Activated T-helper 17 cell treated with anti-CD3 and anti-CD28 coated beads, Interleukin-2, amount 50 U/mL, for 72 hours (primary cell): ENCODE measurements at regions not wholly inside any gene's neighbourhood (a gene's known extent, or its start where the extent isn't known, plus 50 kb on each side); places are given as distances from the start of the nearest gene placed in this dataset.

Experiments
- ATAC-seq: fragments of 150-1000 bp; cut with Tn5 transposase; replicated peaks from 2 replicates; pipeline ENCODE4 v1.10.0; 2021; ENCODE audit warnings: mild to moderate bottlenecking, moderate library complexity
- H3K27ac Mint-ChIP-seq: one replicate; pipeline ENCODE4 v1.8.0; 2022; ENCODE audit warnings: mixed read lengths
- H3K27me3 Mint-ChIP-seq: one replicate; pipeline ENCODE4 v1.8.0; 2022; ENCODE audit warnings: mixed read lengths
- H3K36me3 Mint-ChIP-seq: one replicate; pipeline ENCODE4 v1.8.0; 2022; ENCODE audit warnings: low read depth, mild to moderate bottlenecking, mixed read lengths
- H3K4me1 Mint-ChIP-seq: one replicate; pipeline ENCODE4 v1.8.0; 2022; ENCODE audit warnings: mixed read lengths
- H3K4me3 Mint-ChIP-seq: one replicate; pipeline ENCODE4 v1.8.0; 2022; ENCODE audit warnings: mild to moderate bottlenecking, mixed read lengths
- H3K9me3 Mint-ChIP-seq: one replicate; pipeline ENCODE4 v1.8.0; 2022; ENCODE audit warnings: mixed read lengths

DNA sequence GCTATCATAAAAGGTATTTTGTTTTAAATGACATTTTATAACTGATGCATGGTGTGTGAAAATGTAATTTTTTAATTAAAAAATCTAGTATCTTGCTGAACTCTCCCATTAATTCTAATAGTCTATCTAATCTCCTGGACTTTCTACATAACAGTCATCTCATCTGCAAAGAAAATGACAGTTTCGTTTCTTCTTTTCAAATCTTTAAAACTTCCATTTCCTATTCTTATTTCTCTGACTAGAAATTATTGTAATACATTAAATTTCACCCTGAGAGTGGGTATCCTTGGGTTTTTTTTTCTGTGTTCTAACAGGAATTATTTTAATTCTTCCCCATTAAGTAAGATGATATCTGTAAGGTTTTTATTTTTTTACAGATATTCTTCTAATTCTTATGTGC lies 120.1 kb downstream of the KCNF1 start:
- peaks cover 7% of the 10 kb centered on the region for H3K9me3 Mint-ChIP-seq
- no peak for ATAC-seq
- H3K4me3 Mint-ChIP-seq = no peak overlapping the region
- no peaks in the 10 kb centered on the region for H3K36me3 Mint-ChIP-seq
- H3K4me1 Mint-ChIP-seq = no peaks in the 10 kb centered on the region
- H3K27me3 Mint-ChIP-seq = peaks cover 19% of the 10 kb centered on the region
- no peak overlapping the region for H3K27ac Mint-ChIP-seq

DNA sequence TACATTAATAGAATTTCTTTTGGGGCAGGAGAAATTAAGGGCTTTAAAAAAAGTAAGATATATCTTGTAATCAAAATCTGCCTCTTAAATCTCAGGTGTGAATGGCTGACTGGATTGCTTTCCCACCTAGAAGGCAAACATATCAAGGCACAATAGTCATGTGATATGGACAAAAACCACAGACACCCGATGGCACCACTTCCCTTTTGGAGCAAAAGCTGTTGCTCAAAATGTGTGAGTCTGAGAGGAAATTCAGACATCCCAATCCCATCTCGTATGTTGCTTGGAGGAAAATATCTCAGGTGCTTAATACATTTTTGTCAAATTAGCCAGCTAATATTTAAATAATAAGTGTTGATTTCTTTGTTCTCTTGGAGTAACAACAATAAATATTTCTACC lies 120.7 kb downstream of the KCNF1 start:
- no peak for ATAC-seq
- H3K4me1 Mint-ChIP-seq = no peaks in the 10 kb centered on the region
- H3K27ac Mint-ChIP-seq = no peak overlapping the region
- no peak overlapping the region for H3K4me3 Mint-ChIP-seq
- peaks cover 13% of the 10 kb centered on the region for H3K9me3 Mint-ChIP-seq
- H3K36me3 Mint-ChIP-seq = no peaks in the 10 kb centered on the region
- peaks cover 23% of the 10 kb centered on the region for H3K27me3 Mint-ChIP-seq

DNA sequence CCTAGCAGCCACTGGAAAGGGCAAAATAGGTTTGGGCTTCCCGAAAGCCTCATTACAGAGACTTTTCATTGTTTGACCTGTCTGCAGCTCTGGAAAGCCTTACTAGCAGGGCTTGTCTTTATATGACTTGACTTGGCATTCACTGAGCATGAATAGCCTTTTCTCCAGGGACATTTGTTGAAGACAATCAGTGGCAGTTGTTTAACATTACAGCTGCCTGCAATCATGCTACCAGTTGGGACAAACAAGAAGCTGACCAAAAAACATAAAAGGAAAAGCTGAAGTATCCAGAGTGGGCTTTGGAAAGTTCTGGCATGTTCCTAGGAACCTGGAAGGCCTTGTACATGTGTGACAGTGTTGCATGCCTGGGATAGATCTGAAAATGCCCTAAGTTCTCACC lies 121.4 kb downstream of the KCNF1 start:
- no peak overlapping the region for H3K27ac Mint-ChIP-seq
- no peaks in the 10 kb centered on the region for H3K4me1 Mint-ChIP-seq
- ATAC-seq = no peak

DNA sequence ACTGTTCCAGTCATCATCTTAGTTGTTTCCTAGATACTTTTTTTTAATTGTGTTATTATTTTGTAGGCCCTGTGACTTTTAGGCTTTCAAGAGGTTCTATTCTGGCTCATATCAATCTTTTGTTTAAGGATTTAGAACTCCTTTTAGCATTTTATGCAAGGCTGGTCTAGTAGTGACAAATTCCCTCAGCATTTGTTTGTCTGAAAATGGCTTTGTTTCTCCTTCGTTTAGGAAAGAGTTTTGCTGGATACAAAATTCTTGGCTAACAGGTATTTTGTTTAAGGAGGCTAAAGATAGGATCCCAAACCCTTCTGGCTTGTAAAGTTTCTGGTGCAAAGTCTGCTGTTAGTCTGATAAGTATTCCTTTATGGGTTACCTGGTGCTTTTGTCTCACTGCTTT lies 116.6 kb upstream of the SLC66A3 start:
- no peaks in the 10 kb centered on the region for H3K4me1 Mint-ChIP-seq
- H3K27me3 Mint-ChIP-seq = peaks cover 41% of the 10 kb centered on the region
- H3K9me3 Mint-ChIP-seq = peaks cover 26% of the 10 kb centered on the region
- H3K36me3 Mint-ChIP-seq = no peaks in the 10 kb centered on the region
- no peak for ATAC-seq
- H3K27ac Mint-ChIP-seq = no peak overlapping the region
- no peak overlapping the region for H3K4me3 Mint-ChIP-seq

More for the DNA sequence above, 121.4 kb downstream of the KCNF1 start:
- Mint-ChIP-seq H3K9me3 (peaks cover 19% of the 10 kb centered on the region), H3K36me3 (no peaks in the 10 kb centered on the region), H3K27me3 (peaks cover 25% of the 10 kb centered on the region), H3K4me3 (no peak overlapping the region)

DNA sequence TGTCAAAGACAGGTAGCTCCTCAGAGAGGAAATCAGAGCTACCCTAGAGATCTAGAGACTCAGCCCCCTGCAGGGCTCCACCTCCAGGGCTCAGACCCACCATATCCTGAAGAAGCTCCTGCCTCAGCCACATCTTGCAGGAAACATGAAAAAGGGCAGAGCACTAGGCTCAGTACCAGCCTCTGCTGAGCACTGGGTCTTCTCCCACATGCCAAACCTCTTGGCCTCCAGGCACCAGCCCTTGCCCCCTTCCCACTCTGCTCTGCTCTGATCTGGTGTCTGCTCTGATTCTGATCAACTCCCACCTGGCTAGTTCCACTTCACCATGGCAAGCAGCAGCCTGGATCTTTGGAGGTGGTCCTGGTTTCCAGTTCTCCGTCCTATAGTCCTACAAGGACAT lies 114.3 kb upstream of the SLC66A3 start:
- Mint-ChIP-seq H3K9me3 (peaks cover 26% of the 10 kb centered on the region), H3K4me3 (no peak overlapping the region), H3K4me1 (no peaks in the 10 kb centered on the region), H3K27ac (no peak overlapping the region), H3K36me3 (no peaks in the 10 kb centered on the region), H3K27me3 (peaks cover 44% of the 10 kb centered on the region)
- no peak for ATAC-seq

DNA sequence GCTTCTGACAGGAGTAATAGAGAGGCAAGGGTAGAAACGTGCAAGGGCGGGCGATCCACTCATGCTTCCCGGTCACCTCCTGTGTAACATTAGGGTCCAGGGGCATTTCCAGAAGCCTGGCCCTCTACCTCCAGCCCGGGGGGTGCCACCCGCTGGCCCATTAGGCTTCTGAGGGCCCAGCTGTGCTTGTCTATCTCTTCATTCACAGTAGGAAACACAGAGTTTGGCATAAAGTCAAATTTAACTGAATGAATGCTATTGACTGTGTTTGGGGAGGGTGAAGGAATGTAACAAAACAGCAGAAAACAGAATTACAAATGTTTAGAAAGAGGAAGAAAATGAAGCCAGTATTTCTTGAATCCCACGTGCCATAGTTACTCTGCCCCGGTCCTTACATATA lies 112.4 kb upstream of the SLC66A3 start:
- H3K36me3 Mint-ChIP-seq = no peaks in the 10 kb centered on the region
- peaks cover 14% of the 10 kb centered on the region for H3K9me3 Mint-ChIP-seq
- peaks cover 33% of the 10 kb centered on the region for H3K27me3 Mint-ChIP-seq
- no peak overlapping the region for H3K27ac Mint-ChIP-seq
- no peak for ATAC-seq
- no peak overlapping the region for H3K4me3 Mint-ChIP-seq
- no peaks in the 10 kb centered on the region for H3K4me1 Mint-ChIP-seq

DNA sequence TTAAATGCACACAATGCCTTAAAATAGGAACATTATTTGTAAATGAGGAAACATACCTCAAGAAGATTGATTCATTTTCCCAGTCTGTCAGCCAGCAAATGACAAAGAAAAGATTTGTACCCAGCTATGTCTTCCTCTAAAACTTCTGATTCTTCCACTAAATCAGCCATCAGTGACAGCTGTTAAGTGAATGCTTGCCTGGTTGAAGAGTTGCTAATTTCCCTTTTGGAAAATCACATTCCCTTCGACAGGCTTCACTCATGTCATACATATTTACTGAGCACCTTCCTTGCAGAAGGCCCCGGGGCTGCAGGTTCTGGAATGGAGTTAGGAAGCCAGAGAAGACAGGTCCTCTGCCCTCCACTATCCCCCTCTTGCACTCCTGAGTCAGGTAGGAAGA lies 112.0 kb upstream of the SLC66A3 start:
- peaks cover 29% of the 10 kb centered on the region for H3K27me3 Mint-ChIP-seq
- peaks cover 10% of the 10 kb centered on the region for H3K9me3 Mint-ChIP-seq
- H3K4me1 Mint-ChIP-seq = no peaks in the 10 kb centered on the region
- no peak overlapping the region for H3K4me3 Mint-ChIP-seq
- no peak overlapping the region for H3K27ac Mint-ChIP-seq
- H3K36me3 Mint-ChIP-seq = no peaks in the 10 kb centered on the region
- ATAC-seq = no peak

DNA sequence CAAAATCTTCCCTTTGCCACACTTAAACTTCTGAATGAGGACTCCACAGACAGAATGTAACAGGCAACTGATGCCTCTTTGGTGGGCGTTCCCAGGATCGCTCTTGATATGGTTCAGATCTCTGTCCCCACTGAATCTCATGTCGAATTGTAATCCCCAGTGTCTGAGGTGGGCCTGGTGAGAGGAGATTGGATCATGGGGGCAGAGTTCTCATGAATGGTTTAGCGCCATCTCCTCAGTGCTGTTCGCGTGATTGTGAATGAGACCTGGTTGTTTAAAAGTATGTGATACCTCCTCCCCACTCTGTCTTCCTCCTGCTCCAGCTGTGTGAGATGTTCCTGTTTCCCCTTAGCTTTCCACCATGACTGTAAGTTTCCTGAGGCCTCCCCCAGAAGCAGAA lies 111.1 kb upstream of the SLC66A3 start:
- no peak overlapping the region for H3K4me3 Mint-ChIP-seq
- ATAC-seq = no peak
- no peak overlapping the region for H3K27ac Mint-ChIP-seq
- peaks cover 7% of the 10 kb centered on the region for H3K9me3 Mint-ChIP-seq
- H3K4me1 Mint-ChIP-seq = no peaks in the 10 kb centered on the region
- peaks cover 29% of the 10 kb centered on the region for H3K27me3 Mint-ChIP-seq
- no peaks in the 10 kb centered on the region for H3K36me3 Mint-ChIP-seq

DNA sequence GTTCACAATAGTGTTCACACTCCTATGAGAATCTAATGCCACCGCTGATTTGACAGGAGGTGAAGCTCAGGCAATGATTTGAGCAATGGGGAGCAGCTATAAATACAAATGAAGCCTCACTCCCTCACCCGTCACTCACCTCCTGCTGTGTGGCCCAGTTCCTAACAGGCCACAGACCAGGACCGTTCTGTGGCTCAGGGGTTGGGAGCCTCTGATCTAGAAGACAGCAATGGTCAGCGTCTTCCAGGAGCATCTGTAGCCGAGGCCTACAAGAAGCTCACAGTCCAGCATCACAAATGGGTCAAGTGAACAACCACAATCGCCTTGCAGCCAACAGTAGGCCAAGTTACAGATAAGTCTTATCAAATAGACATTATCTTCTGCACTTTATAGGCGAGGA lies 110.0 kb upstream of the SLC66A3 start:
- peaks cover 27% of the 10 kb centered on the region for H3K27me3 Mint-ChIP-seq
- no peaks in the 10 kb centered on the region for H3K4me1 Mint-ChIP-seq
- no peak overlapping the region for H3K4me3 Mint-ChIP-seq
- no peaks in the 10 kb centered on the region for H3K36me3 Mint-ChIP-seq
- H3K9me3 Mint-ChIP-seq = no peaks in the 10 kb centered on the region
- no peak overlapping the region for H3K27ac Mint-ChIP-seq
- ATAC-seq = no peak

DNA sequence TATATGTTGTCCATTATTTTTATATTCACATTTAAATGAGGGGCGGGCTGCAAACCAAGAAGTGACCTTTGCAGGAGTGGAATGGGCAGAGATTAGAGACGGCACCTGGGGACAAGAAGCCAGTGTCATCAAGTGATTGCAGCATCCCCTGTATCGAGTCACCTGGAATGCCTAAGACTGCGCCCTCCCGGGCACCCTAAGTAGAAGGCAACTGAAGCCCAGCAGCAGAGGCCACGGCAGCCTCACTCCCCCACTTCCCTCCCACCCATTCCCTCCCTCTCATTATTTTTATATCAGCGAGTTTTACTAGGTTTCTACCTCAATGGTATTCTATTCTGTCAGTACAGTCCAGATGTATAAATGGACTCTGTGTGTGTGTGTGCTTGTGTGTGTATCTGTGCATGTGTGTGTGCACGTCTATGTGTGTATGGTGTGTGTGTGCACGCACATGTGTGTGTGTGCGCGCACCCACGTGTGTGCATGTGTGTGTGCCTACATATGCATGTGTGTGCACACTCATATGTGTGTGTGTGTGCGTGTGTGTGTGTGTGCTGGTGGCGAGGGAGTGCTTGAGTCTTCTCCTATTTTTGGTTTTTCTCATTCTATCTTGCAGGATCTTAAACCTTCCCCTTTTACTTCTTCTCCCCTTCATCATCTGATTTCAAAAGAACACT lies 106.8 kb upstream of the SLC66A3 start:
- ATAC-seq = no peak
- H3K36me3 Mint-ChIP-seq = no peaks in the 10 kb centered on the region
- no peak overlapping the region for H3K27ac Mint-ChIP-seq
- H3K4me3 Mint-ChIP-seq = no peak overlapping the region
- H3K9me3 Mint-ChIP-seq = no peaks in the 10 kb centered on the region
- H3K27me3 Mint-ChIP-seq = peaks cover 18% of the 10 kb centered on the region
- no peaks in the 10 kb centered on the region for H3K4me1 Mint-ChIP-seq

DNA sequence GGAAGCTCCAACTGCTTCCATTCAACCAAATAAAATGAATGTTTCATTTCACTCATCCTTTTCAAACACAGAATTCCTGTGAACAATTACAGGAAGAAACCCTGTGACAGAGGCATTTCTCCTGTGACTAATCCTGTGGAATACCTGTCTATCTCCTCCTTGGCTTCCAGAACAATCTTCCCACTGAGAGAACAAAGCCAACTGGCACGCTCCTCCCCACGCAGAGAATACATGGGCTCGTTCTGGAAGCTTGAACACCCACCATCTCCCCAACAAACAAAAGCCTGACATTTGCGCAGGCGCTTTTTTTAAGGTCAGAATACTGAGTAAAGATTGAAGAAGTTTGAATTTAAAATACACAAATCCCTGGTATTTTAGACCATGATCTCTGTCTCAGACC lies 104.7 kb upstream of the SLC66A3 start:
- H3K4me3 Mint-ChIP-seq = no peak overlapping the region
- no peak overlapping the region for H3K27ac Mint-ChIP-seq
- no peaks in the 10 kb centered on the region for H3K4me1 Mint-ChIP-seq
- H3K9me3 Mint-ChIP-seq = no peaks in the 10 kb centered on the region
- no peaks in the 10 kb centered on the region for H3K36me3 Mint-ChIP-seq
- no peak for ATAC-seq
- peaks cover 16% of the 10 kb centered on the region for H3K27me3 Mint-ChIP-seq

DNA sequence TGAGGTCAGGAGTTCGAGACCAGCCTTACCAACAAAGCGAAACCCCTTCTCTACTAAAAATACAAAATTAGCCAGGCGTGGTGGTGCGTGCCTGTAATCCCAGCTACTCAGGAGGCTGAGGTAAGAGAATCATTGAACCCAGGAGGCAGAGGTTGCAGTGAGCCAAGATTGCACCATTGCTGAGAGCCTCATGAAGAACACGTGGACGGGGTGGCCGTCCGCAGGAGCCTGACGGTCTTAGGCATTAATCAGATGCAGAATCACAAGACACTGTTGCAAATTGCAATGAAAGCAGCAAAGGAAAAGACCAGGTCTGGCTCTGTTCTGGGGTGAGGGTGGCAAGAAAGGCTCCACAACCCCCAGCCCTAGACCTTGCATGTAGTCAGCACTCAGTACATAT lies 104.0 kb upstream of the SLC66A3 start:
- H3K4me1 Mint-ChIP-seq = no peaks in the 10 kb centered on the region
- no peaks in the 10 kb centered on the region for H3K36me3 Mint-ChIP-seq
- ATAC-seq = no peak
- H3K4me3 Mint-ChIP-seq = no peak overlapping the region
- H3K27me3 Mint-ChIP-seq = peaks cover 16% of the 10 kb centered on the region
- H3K9me3 Mint-ChIP-seq = no peaks in the 10 kb centered on the region
- H3K27ac Mint-ChIP-seq = no peak overlapping the region

DNA sequence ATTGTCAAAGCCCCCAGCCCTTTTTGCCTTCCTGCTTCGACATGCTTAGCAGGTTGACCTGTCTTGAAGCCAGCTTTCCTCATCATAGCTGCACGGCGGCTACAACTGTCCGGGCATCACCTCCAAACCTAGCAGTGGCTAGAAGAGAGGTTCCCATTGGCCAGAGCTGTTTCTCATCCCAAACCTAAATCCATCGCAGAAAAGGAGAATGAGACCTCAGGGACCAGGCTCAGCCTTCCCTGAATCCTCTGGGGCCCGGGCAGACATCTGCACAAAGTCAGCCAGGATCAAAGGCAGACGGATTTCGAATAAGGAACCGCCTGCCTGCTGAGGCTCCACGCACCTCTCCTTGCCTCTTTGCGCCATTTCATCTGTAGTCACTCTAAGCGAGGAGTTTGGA lies 101.7 kb upstream of the SLC66A3 start:
- no peak for ATAC-seq
- Mint-ChIP-seq H3K27ac (no peak overlapping the region), H3K9me3 (no peaks in the 10 kb centered on the region), H3K4me3 (no peak overlapping the region), H3K4me1 (no peaks in the 10 kb centered on the region), H3K27me3 (peaks cover 29% of the 10 kb centered on the region), H3K36me3 (no peaks in the 10 kb centered on the region)

DNA sequence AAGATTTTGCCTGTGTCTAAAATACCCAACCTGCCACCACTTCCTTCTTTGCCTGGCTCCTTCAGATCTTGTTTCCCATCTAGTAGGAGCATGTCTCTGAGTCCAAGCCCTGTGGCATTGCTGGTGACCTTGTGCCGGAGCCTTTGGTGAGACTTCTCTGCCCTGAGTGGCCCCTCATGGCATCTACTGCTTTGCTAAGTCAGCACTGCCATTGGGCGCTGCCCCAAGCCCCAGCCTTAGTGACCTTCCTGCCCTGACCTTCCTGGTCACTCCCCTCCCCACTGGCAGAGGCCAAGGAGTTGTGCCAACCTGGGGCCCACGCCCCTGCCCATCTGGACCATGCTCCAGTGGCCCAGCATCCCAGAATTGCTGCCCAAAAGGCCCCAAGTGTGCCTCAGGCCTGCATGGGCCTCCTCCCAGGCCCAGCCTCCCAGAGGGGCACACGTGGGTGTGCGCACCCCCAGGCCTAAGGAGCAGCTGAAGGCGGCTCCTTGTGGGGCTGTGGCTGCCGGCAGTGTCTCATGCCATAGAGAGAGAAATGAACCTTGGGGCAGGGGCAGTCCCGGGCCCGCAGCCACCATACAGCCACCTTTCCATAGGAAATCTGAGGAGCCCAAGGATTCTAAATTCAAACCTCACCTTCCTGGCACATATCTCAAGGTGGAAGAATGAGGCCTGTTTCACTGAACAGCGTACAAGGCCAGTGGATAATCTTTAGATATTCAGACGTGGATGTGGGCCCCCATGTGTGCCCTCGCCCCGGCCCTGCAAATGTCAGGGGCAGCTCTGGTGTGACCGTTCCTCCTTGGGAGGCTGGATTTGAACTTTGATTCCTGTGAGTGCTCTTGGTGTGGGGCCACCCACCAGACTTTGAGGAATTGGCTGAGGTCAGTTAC lies 100.2 kb upstream of the SLC66A3 start:
- Mint-ChIP-seq H3K9me3 (no peaks in the 10 kb centered on the region), H3K27ac (no peak overlapping the region), H3K36me3 (no peaks in the 10 kb centered on the region), H3K4me3 (no peak overlapping the region), H3K27me3 (peaks cover 29% of the 10 kb centered on the region), H3K4me1 (no peaks in the 10 kb centered on the region)
- ATAC-seq = no peak

DNA sequence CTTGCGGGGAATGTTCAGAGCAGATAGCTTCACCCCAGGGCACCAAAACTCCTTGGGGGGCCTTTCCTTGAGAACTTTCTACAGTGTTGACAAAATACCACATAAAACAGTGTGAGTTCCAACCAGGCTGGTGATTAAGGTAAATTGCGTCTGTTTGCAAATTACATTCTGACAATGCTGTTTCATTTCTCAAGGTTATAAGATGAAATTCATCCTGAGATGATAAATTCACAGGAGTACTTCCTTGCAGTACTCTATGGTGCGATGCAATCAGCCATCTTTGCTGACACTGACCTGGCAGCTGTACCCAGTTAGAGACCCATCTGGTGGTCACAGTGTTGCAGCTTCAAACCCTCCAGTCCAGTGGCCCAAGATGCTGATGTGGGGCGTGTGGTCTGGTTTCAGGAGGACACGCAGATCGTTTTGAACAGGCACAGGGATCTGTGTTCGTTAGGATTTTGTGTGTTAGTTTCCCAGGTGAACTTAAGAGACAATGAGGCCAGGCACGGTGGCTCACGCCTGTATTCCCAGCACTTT lies 99.5 kb upstream of the SLC66A3 start:
- no peaks in the 10 kb centered on the region for H3K36me3 Mint-ChIP-seq
- H3K4me1 Mint-ChIP-seq = no peaks in the 10 kb centered on the region
- H3K4me3 Mint-ChIP-seq = no peak overlapping the region
- peaks cover 21% of the 10 kb centered on the region for H3K27me3 Mint-ChIP-seq
- no peak for ATAC-seq
- H3K9me3 Mint-ChIP-seq = peaks cover 5% of the 10 kb centered on the region
- no peak overlapping the region for H3K27ac Mint-ChIP-seq
